ENCODE measurements at regions not wholly inside any gene's neighbourhood (a gene's known extent, or its start where the extent isn't known, plus 50 kb on each side); places are given as distances from the start of the nearest gene placed in this dataset.

- DNase-seq, result no peak
- Mint-ChIP-seq H3K36me3 (ENCODE audit: unreplicated experiment) (no peaks in the 10 kb centered on the region), H3K27ac (ENCODE audit: unreplicated experiment) (no peak overlapping the region), H3K27me3 (ENCODE audit: unreplicated experiment) (no peaks in the 10 kb centered on the region), H3K4me3 (ENCODE audit: unreplicated experiment) (no peak overlapping the region), H3K9me3 (ENCODE audit: unreplicated experiment) (no peaks in the 10 kb centered on the region), H3K4me1 (ENCODE audit: low read depth, unreplicated experiment) (no peaks in the 10 kb centered on the region)
- TF ChIP-seq CTCF (IDR thresholded peaks at IDR 0.05; ENCODE audit: partially characterized antibody, unreplicated experiment), result no peak
Observed at GRCh38 chr6:165229216-165229615, 80.2 kb downstream of the C6orf118 start.

- TF ChIP-seq CTCF (IDR thresholded peaks at IDR 0.05; ENCODE audit: partially characterized antibody, unreplicated experiment), result no peak
- Mint-ChIP-seq H3K27ac (ENCODE audit: unreplicated experiment) (no peak overlapping the region), H3K36me3 (ENCODE audit: unreplicated experiment) (no peaks in the 10 kb centered on the region), H3K4me1 (ENCODE audit: low read depth, unreplicated experiment) (no peaks in the 10 kb centered on the region), H3K27me3 (ENCODE audit: unreplicated experiment) (no peaks in the 10 kb centered on the region), H3K4me3 (ENCODE audit: unreplicated experiment) (no peak overlapping the region), H3K9me3 (ENCODE audit: unreplicated experiment) (no peaks in the 10 kb centered on the region)
- no peak for DNase-seq
Observed at GRCh38 chr6:165227644-165228329, 81.6 kb downstream of the C6orf118 start.

- TF ChIP-seq CTCF (IDR thresholded peaks at IDR 0.05; ENCODE audit: partially characterized antibody, unreplicated experiment), result no peak
- Mint-ChIP-seq H3K27ac (ENCODE audit: unreplicated experiment) (no peak overlapping the region), H3K4me3 (ENCODE audit: unreplicated experiment) (no peak overlapping the region), H3K4me1 (ENCODE audit: low read depth, unreplicated experiment) (peaks cover 8% of the 10 kb centered on the region), H3K9me3 (ENCODE audit: unreplicated experiment) (peaks cover 2% of the 10 kb centered on the region), H3K27me3 (ENCODE audit: unreplicated experiment) (no peaks in the 10 kb centered on the region), H3K36me3 (ENCODE audit: unreplicated experiment) (no peaks in the 10 kb centered on the region)
- DNase-seq, result no peak
Observed at GRCh38 chr6:165223736-165224135, 85.7 kb downstream of the C6orf118 start.

GRCh38 chr6:165223101-165223500, 86.3 kb downstream of the C6orf118 start:
- Mint-ChIP-seq H3K27me3 (ENCODE audit: unreplicated experiment) (no peaks in the 10 kb centered on the region), H3K9me3 (ENCODE audit: unreplicated experiment) (peaks cover 2% of the 10 kb centered on the region), H3K4me3 (ENCODE audit: unreplicated experiment) (no peak overlapping the region), H3K27ac (ENCODE audit: unreplicated experiment) (no peak overlapping the region), H3K4me1 (ENCODE audit: low read depth, unreplicated experiment) (peaks cover 8% of the 10 kb centered on the region), H3K36me3 (ENCODE audit: unreplicated experiment) (no peaks in the 10 kb centered on the region)
- DNase-seq, result no peak
- TF ChIP-seq CTCF (IDR thresholded peaks at IDR 0.05; ENCODE audit: partially characterized antibody, unreplicated experiment), result no peak

- Mint-ChIP-seq H3K27me3 (ENCODE audit: unreplicated experiment) (no peaks in the 10 kb centered on the region), H3K9me3 (ENCODE audit: unreplicated experiment) (peaks cover 2% of the 10 kb centered on the region), H3K4me3 (ENCODE audit: unreplicated experiment) (no peak overlapping the region), H3K36me3 (ENCODE audit: unreplicated experiment) (no peaks in the 10 kb centered on the region), H3K27ac (ENCODE audit: unreplicated experiment) (no peak overlapping the region), H3K4me1 (ENCODE audit: low read depth, unreplicated experiment) (peaks cover 10% of the 10 kb centered on the region)
- TF ChIP-seq CTCF (IDR thresholded peaks at IDR 0.05; ENCODE audit: partially characterized antibody, unreplicated experiment), result no peak
- no peak for DNase-seq
Observed at GRCh38 chr6:165222315-165223025, 86.9 kb downstream of the C6orf118 start.
